B cell (primary cell): ENCODE measurements at regions not wholly inside any gene's neighbourhood (a gene's known extent, or its start where the extent isn't known, plus 50 kb on each side); places are given as distances from the start of the nearest gene placed in this dataset.

Source experiments
- ATAC-seq: fragments of 200-7000 bp; cut with Tn5 transposase; one replicate; pipeline ENCODE4 v1.10.0; 2021; ENCODE audit warnings: low read depth, mild to moderate bottlenecking, moderate number of reproducible peaks, moderate library complexity
- CTCF ChIA-PET: fragments of 350-600 bp; sonication (Branson Sonifier 250); formaldehyde crosslinking; loops from one replicate; lab custom pipeline; 2021; ENCODE audit warnings: antibody characterized with exemption, inconsistent platforms; lab: Charles Lee
- POLR2A ChIA-PET: fragments of 350-600 bp; sonication (Branson Sonifier 250); formaldehyde crosslinking; loops from one replicate; lab custom pipeline; 2021; ENCODE audit warnings: antibody characterized with exemption; lab: Charles Lee
- DNase-seq: peaks from one replicate; pipeline ENCODE4 v3.0.0; 2013
- H2AFZ ChIP-seq: 2 replicates; pipeline ENCODE4 v1.6.1; 2012; ENCODE audit warnings: mild to moderate bottlenecking, low read depth, low read length; ENCODE audit not compliant: insufficient read depth, poor library complexity, severe bottlenecking
- H3K27ac ChIP-seq, 2 donors: 1 replicate in 1 of 2; 2 replicates in 1 of 2; pipeline ENCODE4 v1.5.1; 2012 to 2013; ENCODE audit warnings: low read length in 2 of 2, mild to moderate bottlenecking in 2 of 2, moderate library complexity in 1 of 2
- H3K27me3 ChIP-seq, 4 experiments: fragments of 200-600 bp in 1 of 4; sonication (generic) in 1 of 4; replicated peaks in 1 of 4; 1 replicate in 2 of 4; 2 replicates in 2 of 4; pipeline versions ENCODE4 v1.6.1 to v1.7.0; 2013 to 2016; ENCODE audit warnings: low read length in 3 of 4, mild to moderate bottlenecking in 2 of 4, mixed read lengths in 1 of 4, moderate library complexity in 1 of 4; ENCODE audit not compliant: insufficient read depth in 4 of 4, control insufficient read depth in 3 of 4; ENCODE audit errors: control extremely low read depth in 1 of 4
- H3K36me3 ChIP-seq, 2 experiments: replicated peaks in 1 of 2; 1 replicate in 1 of 2; 2 replicates in 1 of 2; pipeline versions ENCODE4 v1.6.1 to v1.7.1; 2013; ENCODE audit warnings: low read length in 1 of 2; ENCODE audit not compliant: insufficient read depth in 2 of 2, control insufficient read depth in 1 of 2; ENCODE audit errors: control extremely low read depth in 1 of 2, extremely low read depth in 1 of 2
- H3K4me1 ChIP-seq, 2 donors: fragments of 200-600 bp in 1 of 2; sonication (generic) in 1 of 2; 1 replicate in 1 of 2; 2 replicates in 1 of 2; pipeline versions ENCODE4 v1.5.1 to v1.6.1; 2013 to 2017; ENCODE audit warnings: low read length in 2 of 2; ENCODE audit not compliant: control insufficient read depth in 2 of 2, insufficient read depth in 2 of 2
- H3K4me2 ChIP-seq: replicated peaks from 2 replicates; pipeline ENCODE3; 2012; ENCODE audit warnings: mild to moderate bottlenecking, low read depth, low read length; ENCODE audit not compliant: poor library complexity, severe bottlenecking
- H3K4me3 ChIP-seq, 5 experiments: fragments of 200-600 bp in 1 of 5; sonication (generic) in 1 of 5; 1 replicate in 3 of 5; 2 replicates in 2 of 5; pipeline versions ENCODE4 v1.5.1 to v1.7.0; 2011 to 2016; ENCODE audit warnings: low read length in 4 of 5, mild to moderate bottlenecking in 4 of 5, low read depth in 2 of 5, control low read depth in 1 of 5, moderate library complexity in 1 of 5; ENCODE audit not compliant: insufficient read depth in 1 of 5; ENCODE audit errors: control extremely low read depth in 1 of 5, extremely low read depth in 1 of 5
- H3K79me2 ChIP-seq: fragments of 200-600 bp; sonication (generic); one replicate; pipeline ENCODE4 v1.6.0; 2016; ENCODE audit warnings: low read length; ENCODE audit not compliant: control insufficient read depth, insufficient read depth
- H3K9ac ChIP-seq: fragments of 200-600 bp; sonication (generic); 2 replicates; pipeline ENCODE4 v1.6.1; 2017; ENCODE audit warnings: mild to moderate bottlenecking, low read length, moderate library complexity
- H3K9me3 ChIP-seq, 3 donors: one replicate each; pipeline versions ENCODE4 v1.6.1 to v1.7.1; 2013; ENCODE audit warnings: low read length in 2 of 3; ENCODE audit not compliant: control insufficient read depth in 2 of 3, insufficient read depth in 1 of 3; ENCODE audit errors: control extremely low read depth in 1 of 3
- H4K20me1 ChIP-seq: 2 replicates; pipeline ENCODE4 v1.6.0; 2012; ENCODE audit warnings: mild to moderate bottlenecking, low read length; ENCODE audit not compliant: insufficient read depth, control insufficient read depth, poor library complexity, severe bottlenecking
- H3K27ac Mint-ChIP-seq: one replicate; pipeline ENCODE4 v1.8.0; 2021; ENCODE audit warnings: mixed read lengths
- H3K27me3 Mint-ChIP-seq: one replicate; pipeline ENCODE4 v1.8.0; 2021; ENCODE audit warnings: mixed read lengths
- H3K4me1 Mint-ChIP-seq: one replicate; pipeline ENCODE4 v1.8.0; 2021; ENCODE audit warnings: mixed read lengths
- H3K4me3 Mint-ChIP-seq: one replicate; pipeline ENCODE4 v1.8.0; 2021; ENCODE audit warnings: mixed read lengths
- H3K9me3 Mint-ChIP-seq: one replicate; pipeline ENCODE4 v1.8.0; 2022; ENCODE audit warnings: mixed read lengths; ENCODE audit not compliant: insufficient read depth
- EZH2 ChIP-seq: IDR thresholded peaks from 2 replicates; pipeline ENCODE4 v1.6.1; 2012; ENCODE audit warnings: borderline replicate concordance, low read depth, mild to moderate bottlenecking, moderate library complexity, low read length; ENCODE audit not compliant: insufficient read depth, poor library complexity, severe bottlenecking
- WGBS: methylation state at CpG from one replicate; pipeline ENCODE4 v1.1.5; 2013; ENCODE audit warnings: missing lambda C conversion rate; ENCODE audit not compliant: insufficient coverage; 5-methylcytosine and 5-hydroxymethylcytosine counted together
- intact Hi-C: fragments of 100-400 bp; cut with micrococcal nuclease; formaldehyde crosslinking; loops from one replicate; pipeline ENCODE4 v1.10.0; 2022
- TF ChIP-seq, protein P1 (sequence below): fragments of 200-600 bp; IDR thresholded peaks from one replicate; pipeline ENCODE4 v1.8.0; 2022; ENCODE audit warnings: antibody characterized with exemption, mild to moderate bottlenecking

DNA sequence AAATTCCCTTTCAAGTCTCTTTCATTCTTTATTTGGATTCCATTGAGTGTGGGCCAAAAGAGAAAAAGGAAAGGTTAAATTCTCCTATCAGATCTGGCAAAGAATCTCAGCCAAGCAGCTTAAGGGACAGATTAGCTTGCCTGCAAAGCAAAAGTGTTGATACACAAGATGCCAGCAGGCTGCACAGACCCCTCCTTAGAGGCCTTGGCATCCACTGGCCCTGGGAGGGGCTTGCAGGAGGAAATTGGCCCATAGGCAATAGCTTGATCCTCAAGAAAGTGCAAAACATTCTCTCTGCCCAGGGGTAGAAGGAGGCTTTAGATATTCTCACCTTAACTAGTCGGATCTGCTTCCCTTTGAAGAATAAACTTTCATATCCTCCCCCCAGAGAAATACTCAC lies 300.4 kb upstream of the CPEB2 start:
- Histone ChIP-seq H3K9me3 (no peaks in the 10 kb centered on the region), H3K4me3 (no peak overlapping the region), H3K79me2 (no peaks in the 10 kb centered on the region), H3K9ac (no peak overlapping the region), H3K4me2 (no peak overlapping the region), H3K4me1 (no peaks in the 10 kb centered on the region), H3K27ac (no peak overlapping the region), H2AFZ (no peak overlapping the region), H4K20me1 (no peaks in the 10 kb centered on the region), H3K36me3 (no peaks in the 10 kb centered on the region), H3K27me3 (no peaks in the 10 kb centered on the region)
- DNase-seq = no peak
- Mint-ChIP-seq H3K27ac (no peak overlapping the region), H3K4me1 (no peaks in the 10 kb centered on the region), H3K27me3 (peaks cover 8% of the 10 kb centered on the region), H3K4me3 (no peak overlapping the region), H3K9me3 (no peaks in the 10 kb centered on the region)
- ChIA-PET POLR2A (no interaction called here), CTCF (no interaction called here)
- WGBS = 92% methylated on average over 1 of the region's 1 CpG
- ATAC-seq = no peak
- no peak for TF ChIP-seq EZH2
- TF ChIP-seq, protein P1, sequence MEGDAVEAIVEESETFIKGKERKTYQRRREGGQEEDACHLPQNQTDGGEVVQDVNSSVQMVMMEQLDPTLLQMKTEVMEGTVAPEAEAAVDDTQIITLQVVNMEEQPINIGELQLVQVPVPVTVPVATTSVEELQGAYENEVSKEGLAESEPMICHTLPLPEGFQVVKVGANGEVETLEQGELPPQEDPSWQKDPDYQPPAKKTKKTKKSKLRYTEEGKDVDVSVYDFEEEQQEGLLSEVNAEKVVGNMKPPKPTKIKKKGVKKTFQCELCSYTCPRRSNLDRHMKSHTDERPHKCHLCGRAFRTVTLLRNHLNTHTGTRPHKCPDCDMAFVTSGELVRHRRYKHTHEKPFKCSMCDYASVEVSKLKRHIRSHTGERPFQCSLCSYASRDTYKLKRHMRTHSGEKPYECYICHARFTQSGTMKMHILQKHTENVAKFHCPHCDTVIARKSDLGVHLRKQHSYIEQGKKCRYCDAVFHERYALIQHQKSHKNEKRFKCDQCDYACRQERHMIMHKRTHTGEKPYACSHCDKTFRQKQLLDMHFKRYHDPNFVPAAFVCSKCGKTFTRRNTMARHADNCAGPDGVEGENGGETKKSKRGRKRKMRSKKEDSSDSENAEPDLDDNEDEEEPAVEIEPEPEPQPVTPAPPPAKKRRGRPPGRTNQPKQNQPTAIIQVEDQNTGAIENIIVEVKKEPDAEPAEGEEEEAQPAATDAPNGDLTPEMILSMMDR = no peak
- intact Hi-C loops = no loop called here

DNA sequence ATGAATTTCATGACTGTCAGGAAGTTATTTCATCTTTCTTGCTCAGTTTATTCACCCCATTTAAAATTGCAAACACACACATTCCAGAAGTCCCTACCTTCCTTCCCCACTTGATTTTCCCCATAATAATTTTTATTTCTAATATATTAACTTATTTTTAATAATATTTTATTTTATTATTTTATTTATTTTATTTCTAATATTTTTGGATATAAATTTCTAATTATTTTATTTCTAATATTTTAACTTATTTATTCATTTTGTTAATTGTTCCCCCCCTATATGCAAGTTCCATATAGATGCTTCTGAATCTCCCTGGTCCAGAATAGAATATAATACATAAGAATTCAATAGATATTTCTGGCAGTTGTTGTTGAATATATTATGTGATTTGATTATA lies 293.7 kb upstream of the CPEB2 start:
- H3K9ac ChIP-seq = no peak overlapping the region
- H3K9me3 Mint-ChIP-seq = no peaks in the 10 kb centered on the region
- no peaks in the 10 kb centered on the region for H3K4me1 ChIP-seq
- H3K4me3 ChIP-seq = no peak overlapping the region
- no peak overlapping the region for H2AFZ ChIP-seq
- no peaks in the 10 kb centered on the region for H3K9me3 ChIP-seq
- H4K20me1 ChIP-seq = no peaks in the 10 kb centered on the region
- intact Hi-C loops = no loop called here
- ATAC-seq = no peak
- no peak overlapping the region for H3K4me3 Mint-ChIP-seq
- H3K4me1 Mint-ChIP-seq = no peaks in the 10 kb centered on the region
- H3K27me3 ChIP-seq = no peaks in the 10 kb centered on the region
- DNase-seq = no peak
- TF ChIP-seq EZH2 = no peak
- TF ChIP-seq, protein P1 = no peak
- H3K27ac Mint-ChIP-seq = no peak overlapping the region
- peaks cover 7% of the 10 kb centered on the region for H3K27me3 Mint-ChIP-seq
- ChIA-PET CTCF (no interaction called here), POLR2A (no interaction called here)
- no peaks in the 10 kb centered on the region for H3K36me3 ChIP-seq
- no peak overlapping the region for H3K27ac ChIP-seq
- H3K79me2 ChIP-seq = no peaks in the 10 kb centered on the region
- H3K4me2 ChIP-seq = no peak overlapping the region
